GM08714 (cell line): ENCODE measurements at regions not wholly inside any gene's neighbourhood (a gene's known extent, or its start where the extent isn't known, plus 50 kb on each side); places are given as distances from the start of the nearest gene placed in this dataset.

Source experiments
- H3K4me3 ChIP-seq: fragments of 200-500 bp; sonication (Bioruptor generic); 2 replicates; pipeline ENCODE4 v1.5.1; 2014; ENCODE audit warnings: mild to moderate bottlenecking, low read length, inconsistent platforms
- ZNF274 ChIP-seq: IDR thresholded peaks from 2 replicates; pipeline ENCODE4 v1.6.1; 2012; ENCODE audit warnings: mild to moderate bottlenecking, low read depth, low read length

- no peak for TF ChIP-seq ZNF274
- no peak overlapping the region for H3K4me3 ChIP-seq
Measured at GRCh38 chr11:110375351-110375750, 54.4 kb upstream of the FDX1 start.

DNA sequence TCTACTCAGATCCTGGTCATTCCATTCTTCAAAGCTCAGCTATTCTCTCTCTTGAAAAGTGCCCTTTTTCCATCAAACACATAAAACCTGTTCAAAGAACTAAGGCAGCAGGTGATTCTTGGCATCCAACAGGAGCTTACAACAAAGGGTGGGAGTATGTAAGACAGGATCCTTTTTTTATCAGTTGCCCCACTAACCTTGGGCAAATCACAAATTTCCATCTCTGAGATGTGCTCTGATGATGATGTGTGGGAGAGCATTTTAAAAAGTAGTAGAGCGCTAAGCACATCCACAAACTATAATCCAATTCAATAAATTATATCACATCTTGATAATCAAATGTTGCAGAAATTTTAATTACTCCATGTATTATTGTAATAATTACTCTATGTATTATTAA lies 53.7 kb upstream of the FDX1 start:
- H3K4me3 ChIP-seq, result no peak overlapping the region

GRCh38 chr11:110376711-110377324 lies 52.9 kb upstream of the FDX1 start:
- TF ChIP-seq ZNF274, result no peak

More for the DNA sequence above, 53.7 kb upstream of the FDX1 start:
- no peak for TF ChIP-seq ZNF274

GRCh38 chr11:110377434-110377833 lies 52.3 kb upstream of the FDX1 start:
- no peak for TF ChIP-seq ZNF274
- no peak overlapping the region for H3K4me3 ChIP-seq

More at GRCh38 chr11:110376711-110377324, 52.9 kb upstream of the FDX1 start:
- H3K4me3 ChIP-seq, result peak overlapping the region; percentile 38; the same call in 1 of the 2 replicates

- H3K4me3 ChIP-seq, result no peak overlapping the region
- no peak for TF ChIP-seq ZNF274
Measured at GRCh38 chr11:110379261-110379660, 50.5 kb upstream of the FDX1 start.

DNA sequence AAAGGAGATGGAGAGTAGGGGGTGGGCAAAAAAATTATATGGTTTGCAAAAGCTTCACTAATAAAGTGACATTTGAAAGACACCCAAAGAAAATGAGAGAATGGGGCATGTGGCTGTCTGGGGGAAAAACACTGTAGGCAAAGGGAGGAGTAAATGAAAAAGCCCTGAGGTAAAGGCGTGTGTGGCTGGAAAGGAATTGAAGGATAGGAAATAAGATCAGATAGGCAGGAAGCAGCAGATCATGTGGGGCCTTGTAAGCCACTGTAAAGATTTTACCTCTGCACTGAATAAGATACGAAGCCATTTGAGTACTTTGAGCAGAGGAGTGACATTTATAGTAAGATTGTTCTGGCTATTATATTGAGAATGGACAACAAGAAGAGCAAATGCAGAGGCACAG lies 49.8 kb upstream of the FDX1 start:
- no peak for TF ChIP-seq ZNF274
- no peak overlapping the region for H3K4me3 ChIP-seq
